WERI-Rb-1 (cell line): ENCODE measurements at regions not wholly inside any gene's neighbourhood (a gene's known extent, or its start where the extent isn't known, plus 50 kb on each side); places are given as distances from the start of the nearest gene placed in this dataset.

ENCODE experiments used
- DNase-seq: peaks from one replicate; pipeline ENCODE4 v3.0.0-alpha.2; 2020
- H3K27ac ChIP-seq: fragments of 250-450 bp; sonication (Bioruptor Pico); 2 replicates; pipeline ENCODE4 v1.5.1; 2020; ENCODE audit warnings: mild to moderate bottlenecking, moderate library complexity
- H3K27me3 ChIP-seq: fragments of 250-450 bp; sonication (Bioruptor Pico); 2 replicates; pipeline ENCODE4 v1.5.1; 2021; ENCODE audit warnings: mild to moderate bottlenecking, low read depth, moderate library complexity; ENCODE audit not compliant: insufficient read depth, severe bottlenecking
- H3K36me3 ChIP-seq: fragments of 250-450 bp; sonication (Bioruptor Pico); 2 replicates; pipeline ENCODE4 v1.5.1; 2020; ENCODE audit warnings: mild to moderate bottlenecking, moderate library complexity
- H3K4me3 ChIP-seq: 2 replicates; pipeline ENCODE4 v1.5.1; 2011; ENCODE audit warnings: low read depth, mild to moderate bottlenecking, control low read depth, low read length
- H3K9me3 ChIP-seq: fragments of 250-450 bp; sonication (Bioruptor Pico); 2 replicates; pipeline ENCODE4 v1.5.1; 2021; ENCODE audit warnings: mild to moderate bottlenecking, moderate library complexity; ENCODE audit not compliant: severe bottlenecking
- CTCF ChIP-seq: IDR thresholded peaks from 2 replicates; pipeline ENCODE4 v1.5.1; 2011; ENCODE audit warnings: low read depth, mild to moderate bottlenecking, control low read depth, inconsistent platforms, low read length

GRCh38 chr9:25939126-25939525 lies 260.9 kb upstream of the TUSC1 start:
- no peaks in the 10 kb centered on the region for H3K9me3 ChIP-seq
- no peak for DNase-seq
- H3K27ac ChIP-seq: no peak overlapping the region
- TF ChIP-seq CTCF: no peak
- no peaks in the 10 kb centered on the region for H3K36me3 ChIP-seq
- no peak overlapping the region for H3K4me3 ChIP-seq
- peaks cover 14% of the 10 kb centered on the region for H3K27me3 ChIP-seq

- DNase-seq: no peak
- TF ChIP-seq CTCF: no peak
- H3K27me3 ChIP-seq: peaks cover 12% of the 10 kb centered on the region
- no peak overlapping the region for H3K27ac ChIP-seq
- H3K9me3 ChIP-seq: no peaks in the 10 kb centered on the region
- H3K4me3 ChIP-seq: no peak overlapping the region
- no peaks in the 10 kb centered on the region for H3K36me3 ChIP-seq
Measured at GRCh38 chr9:25936031-25936430, 257.8 kb upstream of the TUSC1 start.

GRCh38 chr9:25935188-25935587 lies 256.9 kb upstream of the TUSC1 start:
- Histone ChIP-seq H3K27me3 (peaks cover 12% of the 10 kb centered on the region), H3K4me3 (no peak overlapping the region), H3K9me3 (no peaks in the 10 kb centered on the region), H3K36me3 (no peaks in the 10 kb centered on the region), H3K27ac (no peak overlapping the region)
- no peak for DNase-seq
- no peak for TF ChIP-seq CTCF

- Histone ChIP-seq H3K27ac (no peak overlapping the region), H3K9me3 (no peaks in the 10 kb centered on the region), H3K36me3 (no peaks in the 10 kb centered on the region), H3K4me3 (no peak overlapping the region), H3K27me3 (peaks cover 54% of the 10 kb centered on the region)
- no peak for TF ChIP-seq CTCF
- DNase-seq: no peak
Measured at GRCh38 chr9:25918761-25919160, 240.5 kb upstream of the TUSC1 start.

DNA sequence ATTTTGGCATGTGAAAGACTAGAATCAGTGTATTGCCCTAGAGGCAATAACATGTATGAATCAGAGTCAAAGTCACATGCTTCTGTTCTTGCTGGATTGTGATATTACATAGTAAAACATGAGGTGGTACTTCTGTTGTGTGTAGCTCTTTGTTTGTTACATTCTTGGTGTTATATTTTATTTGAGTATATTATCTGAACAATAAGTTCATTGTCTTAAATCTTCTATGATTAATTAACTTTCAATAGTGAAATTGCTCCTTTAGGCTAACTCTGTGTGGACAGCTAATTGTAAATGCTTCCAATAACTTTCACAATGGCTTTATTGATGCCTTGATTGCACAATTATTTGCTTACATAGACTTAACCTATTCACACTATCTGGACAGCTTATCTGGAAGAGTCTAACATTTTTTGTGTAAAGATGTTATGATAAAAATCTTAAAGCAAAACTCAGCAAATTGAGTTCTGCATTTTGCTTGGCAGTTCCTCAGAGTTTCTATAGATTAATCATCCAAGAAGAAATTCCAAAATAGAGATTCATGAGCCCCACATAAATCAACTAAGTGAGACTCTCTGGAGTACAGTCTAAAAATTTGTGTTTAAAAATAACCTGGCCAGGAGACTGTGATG lies 239.6 kb upstream of the TUSC1 start:
- peaks cover 62% of the 10 kb centered on the region for H3K27me3 ChIP-seq
- H3K27ac ChIP-seq: no peak overlapping the region
- no peaks in the 10 kb centered on the region for H3K9me3 ChIP-seq
- H3K36me3 ChIP-seq: no peaks in the 10 kb centered on the region
- TF ChIP-seq CTCF: no peak
- no peak overlapping the region for H3K4me3 ChIP-seq
- DNase-seq: no peak

- H3K4me3 ChIP-seq: no peak overlapping the region
- no peaks in the 10 kb centered on the region for H3K9me3 ChIP-seq
- TF ChIP-seq CTCF: no peak
- H3K27me3 ChIP-seq: peaks cover 45% of the 10 kb centered on the region
- DNase-seq: no peak
- no peaks in the 10 kb centered on the region for H3K36me3 ChIP-seq
- no peak overlapping the region for H3K27ac ChIP-seq
Measured at GRCh38 chr9:25913806-25914205, 235.6 kb upstream of the TUSC1 start.
